T47D (cell line): ENCODE measurements at regions not wholly inside any gene's neighbourhood (a gene's known extent, or its start where the extent isn't known, plus 50 kb on each side); places are given as distances from the start of the nearest gene placed in this dataset.

Experiments used
- DNase-seq, 2 experiments: peaks; one replicate each; pipeline versions ENCODE4 v3.0.0 to v3.0.0-alpha.2; 2011 to 2012; ENCODE audit warnings: low read depth in 1 of 2, low spot score in 1 of 2
- JUND ChIP-seq: IDR thresholded peaks from 2 replicates; pipeline ENCODE4 v1.6.1; 2012; ENCODE audit warnings: low read depth
- in situ Hi-C: cut with HindIII; loops from 2 replicates; pipeline ENCODE4 v1.10.0; 2016; ENCODE audit warnings: low sequenced_read_pairs, low pct_unique_long_range_greater_than_20kb

- in situ Hi-C loops: no loop called here
- DNase-seq: no peak
- no peak for TF ChIP-seq JUND
Observed at GRCh38 chr3:148235566-148235965, 462.1 kb upstream of the AGTR1 start.

DNA sequence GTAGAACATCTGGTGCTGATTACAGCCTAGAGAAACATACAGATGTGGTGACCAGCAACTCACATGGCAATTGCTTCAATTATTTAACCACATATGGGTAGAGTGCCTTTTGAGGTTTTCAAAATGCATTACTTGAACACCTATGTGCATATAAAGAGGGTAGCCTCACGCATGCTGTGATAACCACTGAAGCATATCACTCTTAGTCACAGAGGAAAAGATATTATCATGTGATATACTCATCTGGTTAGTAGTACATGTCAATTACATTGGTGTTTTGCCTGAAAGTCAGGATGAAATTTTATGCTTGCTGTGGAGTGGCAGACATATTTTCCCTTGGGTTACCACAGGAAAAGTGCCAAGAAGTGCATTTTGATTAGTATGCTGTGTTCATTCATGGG is 459.3 kb upstream of the AGTR1 start:
- no peak for DNase-seq
- in situ Hi-C loops: no loop called here
- no peak for TF ChIP-seq JUND

GRCh38 chr3:148240351-148240750 is 457.4 kb upstream of the AGTR1 start:
- TF ChIP-seq JUND: no peak
- DNase-seq: no peak
- in situ Hi-C loops: no loop called here

- no peak for TF ChIP-seq JUND
- DNase-seq: no peak
- in situ Hi-C loops: no loop called here
Observed at GRCh38 chr3:148243609-148244008, 454.1 kb upstream of the AGTR1 start.

- DNase-seq: no peak
- in situ Hi-C loops: no loop called here
- no peak for TF ChIP-seq JUND
Observed at GRCh38 chr3:148246291-148246923, 451.3 kb upstream of the AGTR1 start.

GRCh38 chr3:148253713-148254112 is 444.0 kb upstream of the AGTR1 start:
- no peak for TF ChIP-seq JUND

GRCh38 chr3:148254402-148254801 is 443.3 kb upstream of the AGTR1 start:
- TF ChIP-seq JUND: no peak
- in situ Hi-C loops: no loop called here
- no peak for DNase-seq

More at GRCh38 chr3:148253713-148254112, 444.0 kb upstream of the AGTR1 start:
- in situ Hi-C loops: no loop called here
- DNase-seq: no peak

- no peak for TF ChIP-seq JUND
- in situ Hi-C loops: no loop called here
- no peak for DNase-seq
Observed at GRCh38 chr3:148255981-148256969, 441.4 kb upstream of the AGTR1 start.

- TF ChIP-seq JUND: no peak
- in situ Hi-C loops: no loop called here
- no peak for DNase-seq
Observed at GRCh38 chr3:148262980-148263379, 434.7 kb upstream of the AGTR1 start.

DNA sequence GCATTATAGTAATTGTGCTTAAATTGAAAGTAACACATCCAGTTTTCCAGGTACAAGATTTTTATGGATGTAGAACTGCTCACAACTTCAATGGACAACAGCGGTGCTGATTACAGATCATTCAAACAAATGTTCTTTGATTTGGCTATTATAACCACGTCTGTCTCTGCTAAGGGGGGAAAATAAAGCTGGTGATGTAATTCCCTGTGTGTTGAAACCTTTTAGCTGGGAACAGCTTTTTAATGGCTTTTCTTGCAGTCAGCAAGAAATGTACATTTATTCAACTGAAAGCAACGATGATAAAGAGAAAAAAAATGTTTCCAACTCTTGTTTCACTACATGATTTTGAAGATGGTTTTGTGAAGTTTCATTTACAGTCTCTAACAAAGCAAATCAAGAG is 431.9 kb upstream of the AGTR1 start:
- in situ Hi-C loops: no loop called here
- DNase-seq: no peak
- TF ChIP-seq JUND: no peak

DNA sequence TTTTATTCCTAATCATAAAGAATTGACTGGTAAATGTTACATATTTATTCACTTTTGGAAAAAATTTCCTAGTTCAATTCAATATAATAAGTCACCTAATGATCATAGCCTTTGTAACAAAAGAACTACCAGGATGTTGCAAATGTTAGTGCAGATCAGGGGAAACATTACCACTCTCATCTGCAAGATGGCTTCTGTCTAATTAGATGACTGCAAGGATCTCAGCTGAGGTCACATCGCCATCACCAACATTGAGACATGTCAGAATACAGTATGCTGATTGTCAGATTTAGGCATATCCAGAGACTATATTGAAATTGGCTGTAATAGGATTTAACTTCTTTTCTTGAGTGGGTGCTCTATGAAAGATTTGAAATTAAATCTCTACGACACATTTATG is 431.4 kb upstream of the AGTR1 start:
- TF ChIP-seq JUND: no peak
- in situ Hi-C loops: no loop called here
- DNase-seq: no peak

DNA sequence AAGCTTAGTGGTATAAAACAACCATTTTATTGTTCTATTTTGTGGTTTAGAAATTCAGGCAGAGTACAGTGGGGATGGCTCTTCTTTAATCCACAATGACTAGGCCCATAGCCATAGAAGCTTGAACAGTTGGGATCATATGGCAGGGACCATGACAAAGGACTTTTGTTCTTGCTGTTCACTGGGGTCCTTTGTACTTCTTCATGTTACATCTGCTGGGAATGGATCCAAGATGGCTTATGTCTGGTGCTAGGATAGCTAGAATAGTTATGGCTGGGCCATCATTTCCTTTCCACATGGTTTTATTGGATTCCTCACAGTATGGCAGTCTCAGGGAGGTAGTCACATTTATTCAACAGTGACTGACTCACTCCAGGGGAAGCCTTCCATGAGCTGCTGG is 427.9 kb upstream of the AGTR1 start:
- no peak for DNase-seq
- in situ Hi-C loops: no loop called here
- TF ChIP-seq JUND: no peak

DNA sequence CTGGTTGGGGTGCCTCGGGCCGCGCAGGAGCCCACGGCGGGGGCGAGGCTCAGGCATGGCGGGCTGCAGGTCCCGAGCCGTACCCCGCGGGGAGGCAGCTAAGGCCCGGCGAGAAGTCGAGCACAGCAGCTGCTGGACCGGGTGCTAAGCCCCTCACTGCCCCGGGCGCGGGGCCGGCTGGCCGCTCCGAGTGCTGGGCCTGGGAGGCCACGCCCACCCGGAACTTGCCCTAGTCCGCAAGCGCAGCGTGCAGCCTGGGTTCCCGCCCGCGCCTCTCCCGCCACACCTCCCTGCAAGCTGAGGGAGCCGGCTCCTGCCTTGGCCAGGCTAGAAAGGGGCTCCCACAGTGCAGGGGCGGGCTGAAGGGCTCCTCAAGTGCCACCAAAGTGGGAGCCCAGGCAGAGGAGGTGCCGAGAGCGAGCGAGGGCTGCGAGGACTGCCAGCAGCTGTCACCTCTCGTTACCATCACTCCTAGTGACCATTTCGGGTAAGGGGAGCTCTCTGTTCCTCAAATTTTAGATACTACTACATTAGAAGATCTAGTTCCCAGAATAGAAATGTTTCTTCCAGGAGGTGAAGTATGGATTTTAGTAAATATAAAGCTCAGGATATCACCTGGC is 417.0 kb upstream of the AGTR1 start:
- no peak for TF ChIP-seq JUND
- in situ Hi-C loops: no loop called here
- peak in 1 of 2 experiments; percentile 10 for DNase-seq
